DOHH2 (cell line): ENCODE measurements at regions not wholly inside any gene's neighbourhood (a gene's known extent, or its start where the extent isn't known, plus 50 kb on each side); places are given as distances from the start of the nearest gene placed in this dataset.

Source experiments
- H3F3A ChIP-seq: fragments of 200-600 bp; sonication (generic), shearing (Covaris generic); 2 replicates; pipeline ENCODE4 v1.6.0; 2016; ENCODE audit warnings: antibody characterized with exemption, mild to moderate bottlenecking; ENCODE audit not compliant: control insufficient read depth, insufficient read depth
- H3K27ac ChIP-seq: fragments of 200-600 bp; sonication (generic); 2 replicates; pipeline ENCODE4 v1.5.1; 2014; ENCODE audit warnings: low read depth, mild to moderate bottlenecking, low read length, moderate library complexity
- H3K27me3 ChIP-seq: fragments of 200-600 bp; sonication (generic); 2 replicates; pipeline ENCODE4 v1.6.1; 2014; ENCODE audit warnings: mild to moderate bottlenecking, low read length, mixed read lengths; ENCODE audit not compliant: control insufficient read depth
- H3K36me3 ChIP-seq: fragments of 200-600 bp; sonication (generic); 2 replicates; pipeline ENCODE4 v1.6.1; 2014; ENCODE audit warnings: mild to moderate bottlenecking, low read length, moderate library complexity, mixed read lengths; ENCODE audit not compliant: control insufficient read depth
- H3K4me1 ChIP-seq: fragments of 200-600 bp; sonication (generic); 2 replicates; pipeline ENCODE4 v1.6.1; 2014; ENCODE audit warnings: mild to moderate bottlenecking, low read length, mixed read lengths; ENCODE audit not compliant: control insufficient read depth
- H3K4me2 ChIP-seq: fragments of 200-600 bp; sonication (generic); 2 replicates; pipeline ENCODE4 v1.6.0; 2014; ENCODE audit warnings: mild to moderate bottlenecking, low read length, moderate library complexity
- H3K4me3 ChIP-seq: fragments of 200-600 bp; sonication (generic); 2 replicates; pipeline ENCODE4 v1.5.1; 2014; ENCODE audit warnings: mild to moderate bottlenecking, low read length, mixed read lengths
- H3K79me2 ChIP-seq: fragments of 200-600 bp; sonication (generic); 2 replicates; pipeline ENCODE4 v1.6.1; 2014; ENCODE audit warnings: mild to moderate bottlenecking, low read length, mixed read lengths; ENCODE audit not compliant: control insufficient read depth
- H3K9me2 ChIP-seq: fragments of 200-600 bp; sonication (generic); replicated peaks from 2 replicates; pipeline ENCODE4 v1.6.1; 2014; ENCODE audit warnings: mild to moderate bottlenecking, low read length, mixed read lengths; ENCODE audit not compliant: control insufficient read depth
- H3K9me3 ChIP-seq: fragments of 200-600 bp; sonication (generic); 2 replicates; pipeline ENCODE4 v1.6.1; 2014; ENCODE audit warnings: antibody characterized with exemption, low read length, mixed read lengths; ENCODE audit not compliant: control insufficient read depth, insufficient read depth
- H4K20me1 ChIP-seq: fragments of 200-600 bp; sonication (generic); 2 replicates; pipeline ENCODE4 v1.6.0; 2014; ENCODE audit warnings: low read depth, mild to moderate bottlenecking, antibody characterized with exemption, low read length, moderate library complexity; ENCODE audit not compliant: control insufficient read depth, insufficient read depth
- CTCF ChIP-seq: fragments of 200-600 bp; sonication (generic); IDR thresholded peaks from one replicate; pipeline ENCODE4 v1.5.1; 2014; ENCODE audit warnings: antibody characterized with exemption, mild to moderate bottlenecking, low read depth, low read length; ENCODE audit not compliant: poor library complexity, severe bottlenecking
- EZH2phosphoT487 ChIP-seq: fragments of 200-600 bp; sonication (generic); IDR thresholded peaks from 2 replicates; pipeline ENCODE4 v1.6.1; 2017; ENCODE audit warnings: borderline replicate concordance, mild to moderate bottlenecking, antibody characterized with exemption, low read length, moderate library complexity, mixed read lengths

GRCh38 chr14:98230411-98230810, 1041.6 kb downstream of the BCL11B start:
- Histone ChIP-seq H3K4me1 (no peaks in the 10 kb centered on the region), H3F3A (no peaks in the 10 kb centered on the region), H3K27ac (no peak overlapping the region), H3K36me3 (no peaks in the 10 kb centered on the region), H3K4me2 (no peak overlapping the region), H3K27me3 (no peaks in the 10 kb centered on the region), H4K20me1 (no peaks in the 10 kb centered on the region), H3K9me2 (no peaks in the 10 kb centered on the region), H3K4me3 (no peak overlapping the region), H3K79me2 (no peaks in the 10 kb centered on the region), H3K9me3 (no peaks in the 10 kb centered on the region)
- TF ChIP-seq EZH2phosphoT487 (no peak), CTCF (no peak)

- Histone ChIP-seq H3K27me3 (no peaks in the 10 kb centered on the region), H3F3A (no peaks in the 10 kb centered on the region), H3K9me2 (no peaks in the 10 kb centered on the region), H3K4me3 (no peak overlapping the region), H3K4me1 (no peaks in the 10 kb centered on the region), H3K9me3 (no peaks in the 10 kb centered on the region), H3K79me2 (no peaks in the 10 kb centered on the region), H4K20me1 (no peaks in the 10 kb centered on the region), H3K27ac (no peak overlapping the region), H3K36me3 (no peaks in the 10 kb centered on the region), H3K4me2 (no peak overlapping the region)
- no peak for TF ChIP-seq EZH2phosphoT487
- TF ChIP-seq CTCF, result no peak
Observed at GRCh38 chr14:98231210-98231609, 1040.8 kb downstream of the BCL11B start.

GRCh38 chr14:98233656-98234055, 1038.3 kb downstream of the BCL11B start:
- TF ChIP-seq CTCF, result no peak
- no peak for TF ChIP-seq EZH2phosphoT487
- no peaks in the 10 kb centered on the region for H3K9me3 ChIP-seq
- H3K4me2 ChIP-seq, result no peak overlapping the region
- H3K9me2 ChIP-seq, result no peaks in the 10 kb centered on the region
- no peaks in the 10 kb centered on the region for H3K4me1 ChIP-seq
- no peaks in the 10 kb centered on the region for H3K79me2 ChIP-seq
- H3F3A ChIP-seq, result no peaks in the 10 kb centered on the region
- no peaks in the 10 kb centered on the region for H3K27me3 ChIP-seq
- no peak overlapping the region for H3K27ac ChIP-seq
- H3K36me3 ChIP-seq, result no peaks in the 10 kb centered on the region
- no peaks in the 10 kb centered on the region for H4K20me1 ChIP-seq
- no peak overlapping the region for H3K4me3 ChIP-seq

- Histone ChIP-seq H3K4me1 (no peaks in the 10 kb centered on the region), H3K9me2 (no peaks in the 10 kb centered on the region), H3K79me2 (no peaks in the 10 kb centered on the region), H3K27me3 (no peaks in the 10 kb centered on the region), H3F3A (no peaks in the 10 kb centered on the region), H4K20me1 (no peaks in the 10 kb centered on the region), H3K27ac (no peak overlapping the region), H3K36me3 (no peaks in the 10 kb centered on the region), H3K4me2 (no peak overlapping the region), H3K4me3 (no peak overlapping the region), H3K9me3 (no peaks in the 10 kb centered on the region)
- TF ChIP-seq EZH2phosphoT487, result no peak
Observed at GRCh38 chr14:98234208-98234607, 1037.8 kb downstream of the BCL11B start.
